ENCODE measurements at regions not wholly inside any gene's neighbourhood (a gene's known extent, or its start where the extent isn't known, plus 50 kb on each side); places are given as distances from the start of the nearest gene placed in this dataset.

DNA sequence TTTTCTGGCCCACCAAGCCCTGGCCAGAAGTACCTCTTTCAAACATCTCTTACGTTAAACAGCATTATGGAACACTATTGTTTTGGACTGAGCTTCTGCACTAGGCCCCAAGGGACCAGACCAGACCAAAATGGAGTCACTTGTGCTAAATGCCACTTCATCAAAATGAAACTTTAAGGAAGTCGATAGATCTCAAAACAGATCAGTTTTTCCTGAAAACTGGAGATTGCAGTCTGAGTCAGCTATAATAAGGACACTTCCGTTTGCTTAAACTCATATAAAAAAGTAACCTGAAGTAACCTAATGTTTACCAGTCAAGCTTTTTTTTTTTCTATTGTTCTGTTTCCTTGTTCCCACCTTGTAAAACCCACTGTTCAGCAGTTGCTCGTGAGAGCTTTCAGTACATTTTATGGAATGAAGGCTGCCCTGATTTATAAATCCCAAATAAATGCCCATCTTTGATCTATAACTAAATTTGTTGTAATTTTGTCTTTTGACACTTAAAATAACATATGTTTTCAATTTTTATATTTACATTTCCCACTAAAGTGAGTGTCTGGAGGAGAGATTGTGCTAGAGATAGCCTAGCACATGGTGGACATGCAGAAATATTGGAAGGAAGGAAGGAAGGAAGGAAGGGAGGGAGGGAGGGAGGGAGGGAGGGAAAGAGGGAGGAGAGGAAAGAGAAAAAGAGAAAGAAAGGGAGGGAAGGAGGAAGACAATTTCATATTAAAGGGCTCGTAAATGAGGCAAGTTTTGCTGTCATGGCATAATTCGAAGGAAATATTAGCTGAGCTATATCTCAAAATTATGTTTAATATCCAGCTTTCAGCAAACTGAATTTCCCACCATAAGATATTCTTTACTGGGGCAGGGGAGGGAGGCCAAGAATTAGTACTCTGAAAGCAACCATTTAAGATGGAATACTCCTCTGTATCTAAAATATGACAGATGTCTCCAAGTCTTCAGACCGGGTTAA lies 77.0 kb upstream of the CXADR start:
- TF ChIP-seq, protein P1, sequence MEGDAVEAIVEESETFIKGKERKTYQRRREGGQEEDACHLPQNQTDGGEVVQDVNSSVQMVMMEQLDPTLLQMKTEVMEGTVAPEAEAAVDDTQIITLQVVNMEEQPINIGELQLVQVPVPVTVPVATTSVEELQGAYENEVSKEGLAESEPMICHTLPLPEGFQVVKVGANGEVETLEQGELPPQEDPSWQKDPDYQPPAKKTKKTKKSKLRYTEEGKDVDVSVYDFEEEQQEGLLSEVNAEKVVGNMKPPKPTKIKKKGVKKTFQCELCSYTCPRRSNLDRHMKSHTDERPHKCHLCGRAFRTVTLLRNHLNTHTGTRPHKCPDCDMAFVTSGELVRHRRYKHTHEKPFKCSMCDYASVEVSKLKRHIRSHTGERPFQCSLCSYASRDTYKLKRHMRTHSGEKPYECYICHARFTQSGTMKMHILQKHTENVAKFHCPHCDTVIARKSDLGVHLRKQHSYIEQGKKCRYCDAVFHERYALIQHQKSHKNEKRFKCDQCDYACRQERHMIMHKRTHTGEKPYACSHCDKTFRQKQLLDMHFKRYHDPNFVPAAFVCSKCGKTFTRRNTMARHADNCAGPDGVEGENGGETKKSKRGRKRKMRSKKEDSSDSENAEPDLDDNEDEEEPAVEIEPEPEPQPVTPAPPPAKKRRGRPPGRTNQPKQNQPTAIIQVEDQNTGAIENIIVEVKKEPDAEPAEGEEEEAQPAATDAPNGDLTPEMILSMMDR (IDR thresholded peaks at IDR 0.05 in 8 of 11, conservative IDR thresholded peaks at IDR 0.05 in 3 of 11) = no peak
- TF ChIP-seq POLR2AphosphoS5 (IDR thresholded peaks at IDR 0.05) (no peak), POLR2A (IDR thresholded peaks at IDR 0.05) (no peak)

All from spleen (tissue), 7 donors.